Fibroblast of lung (primary cell): ENCODE measurements at regions not wholly inside any gene's neighbourhood (a gene's known extent, or its start where the extent isn't known, plus 50 kb on each side); places are given as distances from the start of the nearest gene placed in this dataset.

Experiments used
- CTCF ChIP-seq, 2 donors: IDR thresholded peaks in 1 of 2; conservative IDR thresholded peaks in 1 of 2; 1 replicate in 1 of 2; 2 replicates in 1 of 2; pipeline ENCODE4 v1.5.1; 2011 to 2012; ENCODE audit warnings: low read length in 2 of 2, control low read depth in 1 of 2, inconsistent platforms in 1 of 2, low read depth in 1 of 2, mild to moderate bottlenecking in 1 of 2
- EZH2 ChIP-seq: IDR thresholded peaks from 2 replicates; pipeline ENCODE4 v1.5.1; 2012; ENCODE audit warnings: low read length, control low read depth, mild to moderate bottlenecking; ENCODE audit errors: missing control alignments

- TF ChIP-seq CTCF (conservative IDR thresholded peaks at IDR 0.05 in 1 of 2, IDR thresholded peaks at IDR 0.05 in 1 of 2; ENCODE audit: low read depth in 1 of 2, low read length in 2 of 2) (no peak), EZH2 (no peak)
Observed at GRCh38 chr6:152848919-152849318, 98.3 kb downstream of the VIP start.
